HFF-Myc (cell line): ENCODE measurements at regions not wholly inside any gene's neighbourhood (a gene's known extent, or its start where the extent isn't known, plus 50 kb on each side); places are given as distances from the start of the nearest gene placed in this dataset.

Source experiments
- DNase-seq: peaks from one replicate; pipeline ENCODE4 v3.0.0-alpha.2; 2011; ENCODE audit warnings: low read depth; ENCODE audit errors: extremely low read depth
- H3K4me3 ChIP-seq: replicated peaks from 2 replicates; pipeline ENCODE4 v1.5.1; 2011; ENCODE audit warnings: low read depth, mild to moderate bottlenecking, control low read depth, low read length
- CTCF ChIP-seq: IDR thresholded peaks from 2 replicates; pipeline ENCODE4 v1.5.1; 2012; ENCODE audit warnings: mild to moderate bottlenecking, low read depth, low read length, control low read depth; ENCODE audit errors: missing control alignments

- DNase-seq: no peak
- TF ChIP-seq CTCF: no peak
- H3K4me3 ChIP-seq: no peak overlapping the region
Observed at GRCh38 chr22:27050771-27051170, 393.4 kb downstream of the MIAT start.

GRCh38 chr22:27051407-27051806, 394.0 kb downstream of the MIAT start:
- H3K4me3 ChIP-seq: no peak overlapping the region
- no peak for TF ChIP-seq CTCF
- DNase-seq: no peak

GRCh38 chr22:27057717-27058116, 400.3 kb downstream of the MIAT start:
- TF ChIP-seq CTCF: no peak
- DNase-seq: no peak
- no peak overlapping the region for H3K4me3 ChIP-seq

- H3K4me3 ChIP-seq: no peak overlapping the region
- DNase-seq: no peak
- no peak for TF ChIP-seq CTCF
Observed at GRCh38 chr22:27060190-27060589, 402.8 kb downstream of the MIAT start.

- H3K4me3 ChIP-seq: no peak overlapping the region
Observed at GRCh38 chr22:27062910-27063309, 405.5 kb downstream of the MIAT start.

GRCh38 chr22:27063406-27063805, 406.0 kb downstream of the MIAT start:
- TF ChIP-seq CTCF: no peak
- DNase-seq: no peak
- H3K4me3 ChIP-seq: no peak overlapping the region

More at GRCh38 chr22:27062910-27063309, 405.5 kb downstream of the MIAT start:
- no peak for TF ChIP-seq CTCF
- DNase-seq: no peak

GRCh38 chr22:27063841-27064240, 406.5 kb downstream of the MIAT start:
- no peak for DNase-seq
- TF ChIP-seq CTCF: no peak
- no peak overlapping the region for H3K4me3 ChIP-seq
